ENCODE measurements at regions not wholly inside any gene's neighbourhood (a gene's known extent, or its start where the extent isn't known, plus 50 kb on each side); places are given as distances from the start of the nearest gene placed in this dataset.

- 98% methylated on average over 6 of the region's 8 CpGs for WGBS (ENCODE audit: insufficient coverage)
- Histone ChIP-seq H4K20me1 (ENCODE audit: insufficient read depth, low read length) (no peaks in the 10 kb centered on the region), H3K9ac (ENCODE audit: insufficient read depth, low read length, poor library complexity, severe bottlenecking) (no peak overlapping the region), H3K36me3 (replicated peaks in 1 of 2; ENCODE audit: control insufficient read depth in 1 of 2, insufficient read depth in 2 of 2, low read length in 2 of 2) (no peaks in the 10 kb centered on the region), H3K4me3 (replicated peaks in 1 of 3; ENCODE audit: low read depth in 2 of 3, low read length in 3 of 3) (no peak overlapping the region), H3K27ac (ENCODE audit: low read depth in 1 of 2, low read length in 2 of 2) (no peak overlapping the region), H3K79me2 (ENCODE audit: insufficient read depth, low read length) (no peaks in the 10 kb centered on the region), H3K27me3 (ENCODE audit: control insufficient read depth in 2 of 2, insufficient read depth in 2 of 2, low read length in 2 of 2) (no peaks in the 10 kb centered on the region), H3K4me2 (replicated peaks; ENCODE audit: extremely low read depth, low read length, poor library complexity, severe bottlenecking) (no peak overlapping the region), H2AFZ (ENCODE audit: insufficient read depth, low read depth, low read length, poor library complexity, severe bottlenecking) (no peak overlapping the region), H3K9me3 (replicated peaks in 1 of 2; ENCODE audit: control insufficient read depth in 1 of 2, insufficient read depth in 1 of 2, low read length in 2 of 2) (peaks cover 0 to under 1% of the 10 kb centered on the region in 2 donors), H3K4me1 (ENCODE audit: control insufficient read depth in 1 of 2, insufficient read depth in 2 of 2, low read length in 2 of 2) (peaks cover 12 to 14% of the 10 kb centered on the region in 2 donors)
- peaks cover 0 to 1% (median 0%) of the 10 kb centered on the region in 7 donors for H3K9me3 Mint-ChIP-seq
- no peak overlapping the region for H3K4me3 Mint-ChIP-seq
- H3K27ac Mint-ChIP-seq = peak overlapping the region in 2 of 7 donors; percentile 37 to 38
- peaks cover 0 to 15% (median 1%) of the 10 kb centered on the region in 3 donors for H3K27me3 Mint-ChIP-seq (ENCODE audit: low read depth in 3 of 3)
- H3K36me3 Mint-ChIP-seq = no peaks in the 10 kb centered on the region
- TF ChIP-seq, protein P1, sequence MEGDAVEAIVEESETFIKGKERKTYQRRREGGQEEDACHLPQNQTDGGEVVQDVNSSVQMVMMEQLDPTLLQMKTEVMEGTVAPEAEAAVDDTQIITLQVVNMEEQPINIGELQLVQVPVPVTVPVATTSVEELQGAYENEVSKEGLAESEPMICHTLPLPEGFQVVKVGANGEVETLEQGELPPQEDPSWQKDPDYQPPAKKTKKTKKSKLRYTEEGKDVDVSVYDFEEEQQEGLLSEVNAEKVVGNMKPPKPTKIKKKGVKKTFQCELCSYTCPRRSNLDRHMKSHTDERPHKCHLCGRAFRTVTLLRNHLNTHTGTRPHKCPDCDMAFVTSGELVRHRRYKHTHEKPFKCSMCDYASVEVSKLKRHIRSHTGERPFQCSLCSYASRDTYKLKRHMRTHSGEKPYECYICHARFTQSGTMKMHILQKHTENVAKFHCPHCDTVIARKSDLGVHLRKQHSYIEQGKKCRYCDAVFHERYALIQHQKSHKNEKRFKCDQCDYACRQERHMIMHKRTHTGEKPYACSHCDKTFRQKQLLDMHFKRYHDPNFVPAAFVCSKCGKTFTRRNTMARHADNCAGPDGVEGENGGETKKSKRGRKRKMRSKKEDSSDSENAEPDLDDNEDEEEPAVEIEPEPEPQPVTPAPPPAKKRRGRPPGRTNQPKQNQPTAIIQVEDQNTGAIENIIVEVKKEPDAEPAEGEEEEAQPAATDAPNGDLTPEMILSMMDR (IDR thresholded peaks at IDR 0.05) = no peak
- H3K4me1 Mint-ChIP-seq = peaks cover 29% of the 10 kb centered on the region
- intact Hi-C loops (cut with micrococcal nuclease) = loop anchor here (5.0 to 10.0 kb wide), 2 partner anchors 191 to 279 kb away; no protein-coding TSS in a partner anchor
- DNase-seq = no peak
These were observed 127.9 kb upstream of the LGALSL start for GRCh38 chr2:64325852-64326577.

DNA sequence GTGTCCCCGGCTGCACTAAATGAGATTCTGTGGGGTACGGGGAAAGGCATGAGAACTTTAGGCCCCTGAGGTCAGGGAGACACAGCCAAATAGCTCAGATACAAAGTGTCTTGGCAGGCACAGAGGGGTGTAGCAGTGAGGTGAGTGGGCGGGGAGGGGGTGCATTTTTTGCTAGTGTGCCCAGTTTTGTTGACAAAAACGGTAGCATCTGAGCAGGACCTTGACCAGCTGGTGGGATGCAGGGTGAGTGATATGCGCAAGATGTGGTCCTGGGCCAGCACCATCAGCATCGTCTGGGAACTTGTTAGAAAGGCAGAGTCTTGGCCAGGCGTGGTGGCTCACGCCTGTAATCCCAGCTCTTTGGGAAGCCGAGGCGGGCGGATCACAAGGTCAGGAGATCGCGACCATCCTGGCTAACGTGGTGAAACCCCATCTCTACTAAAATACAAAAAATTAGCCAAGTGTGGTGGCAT lies 127.3 kb upstream of the LGALSL start:
- Histone ChIP-seq H3K4me3 (replicated peaks in 1 of 3; ENCODE audit: low read depth in 2 of 3, low read length in 3 of 3) (no peak overlapping the region), H3K9ac (ENCODE audit: insufficient read depth, low read length, poor library complexity, severe bottlenecking) (no peak overlapping the region), H3K27ac (ENCODE audit: low read depth in 1 of 2, low read length in 2 of 2) (no peak overlapping the region), H3K4me2 (replicated peaks; ENCODE audit: extremely low read depth, low read length, poor library complexity, severe bottlenecking) (no peak overlapping the region), H4K20me1 (ENCODE audit: insufficient read depth, low read length) (no peaks in the 10 kb centered on the region), H3K9me3 (replicated peaks in 1 of 2; ENCODE audit: control insufficient read depth in 1 of 2, insufficient read depth in 1 of 2, low read length in 2 of 2) (no peaks in the 10 kb centered on the region), H3K4me1 (ENCODE audit: control insufficient read depth in 1 of 2, insufficient read depth in 2 of 2, low read length in 2 of 2) (peaks cover 12 to 14% of the 10 kb centered on the region in 2 donors), H3K27me3 (ENCODE audit: control insufficient read depth in 2 of 2, insufficient read depth in 2 of 2, low read length in 2 of 2) (no peaks in the 10 kb centered on the region), H3K36me3 (replicated peaks in 1 of 2; ENCODE audit: control insufficient read depth in 1 of 2, insufficient read depth in 2 of 2, low read length in 2 of 2) (no peaks in the 10 kb centered on the region), H3K79me2 (ENCODE audit: insufficient read depth, low read length) (no peaks in the 10 kb centered on the region), H2AFZ (ENCODE audit: insufficient read depth, low read depth, low read length, poor library complexity, severe bottlenecking) (no peak overlapping the region)
- Mint-ChIP-seq H3K36me3 (no peaks in the 10 kb centered on the region), H3K4me3 (no peak overlapping the region), H3K27me3 (ENCODE audit: low read depth in 3 of 3) (peaks cover 1 to 15% (median 2%) of the 10 kb centered on the region in 3 donors), H3K27ac (peak overlapping the region in 2 of 7 donors; percentile 38 to 98), H3K4me1 (peaks cover 29% of the 10 kb centered on the region), H3K9me3 (peaks cover 0 to 1% (median 0%) of the 10 kb centered on the region in 7 donors)
- no peak for DNase-seq
- intact Hi-C loops (cut with micrococcal nuclease) = loop anchor here (1.0 to 10.0 kb wide), 3 partner anchors 192 to 279 kb away; no protein-coding TSS in a partner anchor
- TF ChIP-seq, protein P1 (IDR thresholded peaks at IDR 0.05) = no peak
- 96% methylated on average over 8 of the region's 14 CpGs for WGBS (ENCODE audit: insufficient coverage)
